Large intestine (tissue), 3 donors: ENCODE measurements at regions not wholly inside any gene's neighbourhood (a gene's known extent, or its start where the extent isn't known, plus 50 kb on each side); places are given as distances from the start of the nearest gene placed in this dataset.
"Not testable (repeated sequence)": the region's sequence is repeated elsewhere in the genome, so short reads cannot be mapped to it uniquely, and the experiment has no call there.

Source experiments
- DNase-seq, 2 donors: peaks; one replicate each; pipeline versions ENCODE4 v3.0.0 to v3.0.0-alpha.2; 2013
- H3K27ac ChIP-seq: one replicate; pipeline ENCODE4 v1.5.1; 2013; ENCODE audit warnings: low read length
- H3K27me3 ChIP-seq: 2 replicates; pipeline ENCODE4 v1.6.1; 2013; ENCODE audit warnings: low read length; ENCODE audit not compliant: control insufficient read depth, insufficient read depth
- H3K36me3 ChIP-seq: 2 replicates; pipeline ENCODE4 v1.6.1; 2013; ENCODE audit warnings: low read length; ENCODE audit not compliant: control insufficient read depth, insufficient read depth
- H3K4me1 ChIP-seq: one replicate; pipeline ENCODE4 v1.6.1; 2013; ENCODE audit warnings: low read length; ENCODE audit not compliant: control insufficient read depth, insufficient read depth
- H3K4me3 ChIP-seq: one replicate; pipeline ENCODE4 v1.5.1; 2013; ENCODE audit warnings: low read length
- H3K9me3 ChIP-seq: one replicate; pipeline ENCODE4 v1.6.1; 2013; ENCODE audit warnings: mild to moderate bottlenecking, low read depth, low read length, moderate library complexity; ENCODE audit not compliant: control insufficient read depth
- WGBS: methylation state at CpG from one replicate; pipeline ENCODE4 v1.1.5; 2013; ENCODE audit warnings: low lambda C conversion rate; ENCODE audit not compliant: insufficient coverage; 5-methylcytosine and 5-hydroxymethylcytosine counted together

- no peak for DNase-seq
- H3K27ac ChIP-seq: no peak overlapping the region
These were observed 109.0 kb downstream of the RIN2 start for GRCh38 chr20:19867074-19867473.

DNA sequence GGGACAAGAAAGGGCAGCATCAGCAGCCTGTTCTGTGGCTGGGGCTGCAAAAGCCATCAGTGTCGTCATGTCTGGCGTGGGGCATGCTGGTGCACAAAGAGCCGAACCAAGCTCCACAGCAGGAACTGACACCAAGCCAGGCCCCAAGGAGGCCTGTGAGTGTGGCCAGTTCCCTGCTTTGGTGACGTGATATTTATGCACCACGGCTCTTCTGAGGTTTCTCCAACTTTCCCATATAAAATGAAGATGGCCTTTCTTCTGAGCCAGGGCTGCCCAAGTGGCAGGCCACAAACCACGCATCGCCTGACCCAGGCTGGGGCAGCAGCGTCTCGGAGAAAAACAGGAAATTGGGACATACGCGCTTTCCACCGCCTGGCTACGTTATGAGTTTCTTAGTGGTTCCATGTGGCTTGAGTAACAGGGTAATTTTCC lies 109.9 kb downstream of the RIN2 start:
- peak in 1 of 2 donors; percentile 31 for DNase-seq
- H3K4me1 ChIP-seq: peaks cover 7% of the 10 kb centered on the region
- H3K4me3 ChIP-seq: no peak overlapping the region
- WGBS: no CpG with 5 or more reads among the region's 13 CpGs
- H3K9me3 ChIP-seq: no peaks in the 10 kb centered on the region
- H3K27ac ChIP-seq: peak overlapping the region; percentile 47
- peaks cover 5% of the 10 kb centered on the region for H3K36me3 ChIP-seq
- no peaks in the 10 kb centered on the region for H3K27me3 ChIP-seq

More at GRCh38 chr20:19867074-19867473, 109.0 kb downstream of the RIN2 start:
- no peak overlapping the region for H3K4me3 ChIP-seq
- H3K4me1 ChIP-seq: peaks cover 10% of the 10 kb centered on the region
- no peaks in the 10 kb centered on the region for H3K9me3 ChIP-seq
- no peaks in the 10 kb centered on the region for H3K27me3 ChIP-seq
- 89% methylated on average over 1 of the region's 2 CpGs for WGBS
- peaks cover under 1% of the 10 kb centered on the region for H3K36me3 ChIP-seq

- Histone ChIP-seq H3K4me3 (no peak overlapping the region), H3K4me1 (peaks cover 7% of the 10 kb centered on the region), H3K36me3 (peaks cover 5% of the 10 kb centered on the region), H3K27me3 (no peaks in the 10 kb centered on the region), H3K9me3 (no peaks in the 10 kb centered on the region), H3K27ac (peak overlapping the region; percentile 47)
- no CpG with 5 or more reads among the region's 6 CpGs for WGBS
- peak; percentile 59 to 88 for DNase-seq
These were observed 110.4 kb downstream of the RIN2 start for GRCh38 chr20:19868441-19868840.

GRCh38 chr20:19872001-19872400 lies 113.9 kb downstream of the RIN2 start:
- Histone ChIP-seq H3K9me3 (peaks cover 3% of the 10 kb centered on the region), H3K27me3 (no peaks in the 10 kb centered on the region), H3K4me3 (no peak overlapping the region), H3K27ac (no peak overlapping the region), H3K4me1 (peaks cover 7% of the 10 kb centered on the region), H3K36me3 (peaks cover 5% of the 10 kb centered on the region)
- DNase-seq: no peak
- WGBS: 100% methylated on average over 1 of the region's 3 CpGs

GRCh38 chr20:19874040-19874727 lies 116.1 kb downstream of the RIN2 start:
- no peak overlapping the region for H3K4me3 ChIP-seq
- WGBS: no CpG with 5 or more reads among the region's 2 CpGs
- H3K4me1 ChIP-seq: peaks cover 6% of the 10 kb centered on the region
- peaks cover 3% of the 10 kb centered on the region for H3K9me3 ChIP-seq
- no peak overlapping the region for H3K27ac ChIP-seq
- no peak for DNase-seq
- peaks cover 5% of the 10 kb centered on the region for H3K36me3 ChIP-seq
- H3K27me3 ChIP-seq: no peaks in the 10 kb centered on the region

- Histone ChIP-seq H3K4me3 (no peak overlapping the region), H3K4me1 (peaks cover 16% of the 10 kb centered on the region), H3K9me3 (peaks cover 3% of the 10 kb centered on the region), H3K27me3 (no peaks in the 10 kb centered on the region), H3K27ac (peak overlapping the region; percentile 13), H3K36me3 (peaks cover 5% of the 10 kb centered on the region)
- DNase-seq: no peak
- WGBS: no CpG with 5 or more reads among the region's 11 CpGs
These were observed 117.5 kb downstream of the RIN2 start for GRCh38 chr20:19875376-19876221.

DNA sequence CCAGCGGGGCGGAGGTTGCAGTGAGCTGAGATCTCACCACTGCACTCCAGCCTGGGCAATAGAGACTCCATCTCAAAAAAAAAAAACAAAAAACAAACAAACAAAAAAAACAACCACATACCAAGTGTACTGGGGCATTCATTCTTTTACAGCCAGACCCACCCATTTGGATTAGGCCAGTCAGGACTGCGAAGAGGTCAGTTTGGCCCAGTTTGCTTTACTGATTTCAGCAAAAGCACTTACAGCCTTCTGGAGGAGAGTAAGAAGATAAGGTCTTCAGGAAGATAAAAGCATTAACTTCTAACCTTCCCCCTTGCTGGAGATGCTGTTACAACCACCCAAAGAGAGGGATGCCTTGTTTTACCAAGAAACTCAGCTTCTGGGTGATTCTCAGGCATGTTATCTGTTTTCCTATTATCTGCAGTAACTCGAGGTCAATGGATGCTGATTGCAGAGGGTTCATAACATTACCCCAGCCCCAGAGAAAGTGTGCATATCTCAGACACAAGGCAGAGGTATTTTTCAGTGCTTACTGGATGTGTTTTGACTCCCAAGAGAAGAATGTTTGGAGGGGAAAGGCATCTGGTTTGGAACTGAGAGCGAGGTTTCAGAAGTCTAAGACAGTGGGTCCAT lies 118.9 kb downstream of the RIN2 start:
- peak in 1 of 2 donors; percentile 39 for DNase-seq
- Histone ChIP-seq H3K36me3 (peaks cover 5% of the 10 kb centered on the region), H3K4me3 (no peak overlapping the region), H3K4me1 (peaks cover 23% of the 10 kb centered on the region), H3K9me3 (peaks cover 3% of the 10 kb centered on the region), H3K27me3 (no peaks in the 10 kb centered on the region), H3K27ac (no peak overlapping the region)
- WGBS: no CpG with 5 or more reads among the region's 5 CpGs

GRCh38 chr20:19879874-19880255 lies 121.8 kb downstream of the RIN2 start:
- not testable (repeated sequence) for DNase-seq, H3K27me3 ChIP-seq, H3K36me3 ChIP-seq, H3K4me3 ChIP-seq, H3K9me3 ChIP-seq
- Histone ChIP-seq H3K4me1 (peaks cover 30% of the 10 kb centered on the region), H3K27ac (peak overlapping the region; percentile 84)
- WGBS: no CpG with 5 or more reads among the region's 4 CpGs

DNA sequence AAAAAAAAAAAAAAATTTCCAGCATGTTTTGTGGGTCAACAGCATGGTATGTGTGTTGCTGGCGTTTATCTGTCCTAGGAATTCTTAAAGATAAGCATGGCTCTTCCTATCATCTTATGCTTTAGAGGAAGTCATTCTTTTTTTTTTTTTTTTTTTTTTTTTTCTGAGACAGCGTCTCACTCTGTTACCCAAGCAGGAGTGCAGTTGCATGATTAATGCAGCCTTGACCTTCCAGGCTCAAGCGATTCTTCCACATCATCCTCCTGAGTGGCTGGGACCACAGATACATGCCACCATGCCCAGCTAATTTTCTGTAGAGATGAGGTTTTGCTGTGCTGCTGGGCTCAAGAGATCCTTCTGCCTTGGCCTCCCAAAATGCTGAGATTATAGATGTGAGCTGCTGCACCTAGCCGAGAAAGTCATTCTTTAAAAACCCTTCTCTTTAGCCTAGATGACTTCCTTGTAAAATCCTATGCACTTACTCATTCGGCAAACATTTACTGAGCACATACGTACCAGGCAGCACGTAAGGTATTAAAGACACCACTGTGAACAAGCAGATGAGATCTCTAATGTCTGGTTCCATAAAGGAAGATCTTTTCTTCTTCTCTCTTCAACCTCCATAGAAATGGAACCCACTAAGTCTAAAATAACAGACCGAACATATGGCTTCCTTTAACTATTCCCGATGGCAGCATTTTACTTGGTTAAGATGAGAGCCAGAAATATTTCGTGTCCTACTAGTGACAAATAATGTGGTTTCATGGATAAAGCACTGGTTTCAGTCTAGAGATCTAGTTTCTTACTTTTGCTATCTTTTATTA lies 122.4 kb downstream of the RIN2 start:
- peak; percentile 44 to 69 for DNase-seq
- Histone ChIP-seq H3K4me3 (no peak overlapping the region), H3K9me3 (no peaks in the 10 kb centered on the region), H3K4me1 (peaks cover 32% of the 10 kb centered on the region), H3K27me3 (no peaks in the 10 kb centered on the region), H3K36me3 (no peaks in the 10 kb centered on the region), H3K27ac (peak overlapping the region; percentile 84)
- WGBS: 20% methylated on average over 1 of the region's 10 CpGs
